ENCODE measurements at regions not wholly inside any gene's neighbourhood (a gene's known extent, or its start where the extent isn't known, plus 50 kb on each side); places are given as distances from the start of the nearest gene placed in this dataset.

DNA sequence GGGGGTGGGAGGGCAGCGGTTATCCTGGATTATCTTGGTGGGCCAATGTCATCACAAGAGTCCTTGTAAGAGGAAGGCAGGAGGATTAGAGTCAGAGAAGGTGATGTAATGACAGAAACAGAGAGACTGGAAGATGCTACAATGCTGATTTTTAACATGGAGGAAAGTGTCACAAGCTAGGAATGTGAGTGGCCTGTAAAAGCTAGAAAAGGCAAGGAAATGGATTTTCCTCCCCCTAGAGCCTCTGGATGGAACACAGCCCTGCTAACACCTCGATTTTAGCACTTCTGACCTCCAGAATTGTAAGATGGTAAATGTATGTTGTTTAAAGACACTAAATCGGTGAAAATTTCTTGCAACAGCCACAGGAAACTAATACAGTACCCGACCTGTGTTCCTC lies 109.3 kb downstream of the MN1 start:
- Histone ChIP-seq H3K79me2 (ENCODE audit: low read length) (no peaks in the 10 kb centered on the region), H3K9ac (ENCODE audit: low read length) (no peak overlapping the region), H3K4me2 (ENCODE audit: low read depth, low read length) (no peak overlapping the region), H4K20me1 (ENCODE audit: insufficient read depth, low read length) (no peaks in the 10 kb centered on the region), H3K9me3 (replicated peaks; ENCODE audit: insufficient read depth, low read length) (no peaks in the 10 kb centered on the region; the same call in 1 of the 2 replicates), H3K9me2 (replicated peaks; ENCODE audit: insufficient read depth, low read length) (no peaks in the 10 kb centered on the region), H2AFZ (ENCODE audit: low read length) (no peak overlapping the region), H3F3A (ENCODE audit: insufficient read depth, low read length) (no peaks in the 10 kb centered on the region), H3K4me3 (ENCODE audit: low read length) (no peak overlapping the region), H3K36me3 (replicated peaks; ENCODE audit: insufficient read depth, low read length) (no peaks in the 10 kb centered on the region), H3K27ac (ENCODE audit: low read length) (no peak overlapping the region), H3K4me1 (ENCODE audit: low read length) (no peaks in the 10 kb centered on the region), H3K27me3 (replicated peaks; ENCODE audit: insufficient read depth, low read length) (peaks cover 52% of the 10 kb centered on the region)
- TF ChIP-seq EZH2 (optimal IDR thresholded peaks at IDR 0.05; ENCODE audit: low read depth, low read length), result no peak
- no peak for TF ChIP-seq EZH2phosphoT487 (IDR thresholded peaks at IDR 0.05; ENCODE audit: low read length)
- no peak for TF ChIP-seq CTCF (IDR thresholded peaks at IDR 0.05; ENCODE audit: low read length)
- no peak for DNase-seq

DNA sequence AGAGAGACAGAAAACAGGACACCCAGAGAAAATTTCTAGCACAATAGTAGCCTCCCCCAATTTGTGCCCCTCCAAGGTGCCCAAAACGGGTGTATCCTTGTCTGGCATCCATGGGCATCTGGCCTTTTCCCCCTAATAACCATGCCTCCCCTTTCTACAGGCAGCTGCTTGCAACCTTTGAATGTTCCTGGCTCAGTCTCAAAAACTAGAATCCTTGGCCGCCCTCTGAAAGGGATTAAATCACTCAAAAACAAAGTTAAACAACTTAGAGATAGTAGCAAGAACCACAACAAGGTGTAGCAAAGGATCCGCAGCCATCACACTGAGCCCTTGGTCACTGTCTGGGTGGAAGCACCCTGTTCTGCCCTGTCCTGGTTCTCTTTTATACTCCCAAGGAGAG lies 105.6 kb downstream of the MN1 start:
- Histone ChIP-seq H3K4me3 (ENCODE audit: low read length) (no peak overlapping the region), H4K20me1 (ENCODE audit: insufficient read depth, low read length) (no peaks in the 10 kb centered on the region), H3K9me2 (replicated peaks; ENCODE audit: insufficient read depth, low read length) (no peaks in the 10 kb centered on the region), H3K9me3 (replicated peaks; ENCODE audit: insufficient read depth, low read length) (no peaks in the 10 kb centered on the region; the same call in 1 of the 2 replicates), H3K27me3 (replicated peaks; ENCODE audit: insufficient read depth, low read length) (peaks cover 76% of the 10 kb centered on the region), H3K79me2 (ENCODE audit: low read length) (no peaks in the 10 kb centered on the region), H3K27ac (ENCODE audit: low read length) (no peak overlapping the region), H2AFZ (ENCODE audit: low read length) (no peak overlapping the region), H3K4me1 (ENCODE audit: low read length) (no peaks in the 10 kb centered on the region), H3K9ac (ENCODE audit: low read length) (no peak overlapping the region), H3F3A (ENCODE audit: insufficient read depth, low read length) (no peaks in the 10 kb centered on the region), H3K4me2 (ENCODE audit: low read depth, low read length) (no peak overlapping the region), H3K36me3 (replicated peaks; ENCODE audit: insufficient read depth, low read length) (no peaks in the 10 kb centered on the region)
- TF ChIP-seq CTCF (IDR thresholded peaks at IDR 0.05; ENCODE audit: low read length) (no peak), EZH2phosphoT487 (IDR thresholded peaks at IDR 0.05; ENCODE audit: low read length) (no peak), EZH2 (optimal IDR thresholded peaks at IDR 0.05; ENCODE audit: low read depth, low read length) (no peak)
- no peak for DNase-seq

GRCh38 chr22:27697888-27698287 lies 103.7 kb downstream of the MN1 start:
- no peak overlapping the region for H3K9ac ChIP-seq (ENCODE audit: low read length)
- H3K9me3 ChIP-seq (replicated peaks; ENCODE audit: insufficient read depth, low read length), result no peaks in the 10 kb centered on the region; the same call in 1 of the 2 replicates
- no peak overlapping the region for H3K4me3 ChIP-seq (ENCODE audit: low read length)
- H3K36me3 ChIP-seq (replicated peaks; ENCODE audit: insufficient read depth, low read length), result no peaks in the 10 kb centered on the region
- H2AFZ ChIP-seq (ENCODE audit: low read length), result no peak overlapping the region
- no peak for TF ChIP-seq EZH2 (optimal IDR thresholded peaks at IDR 0.05; ENCODE audit: low read depth, low read length)
- peaks cover 78% of the 10 kb centered on the region for H3K27me3 ChIP-seq (replicated peaks; ENCODE audit: insufficient read depth, low read length)
- no peaks in the 10 kb centered on the region for H3K9me2 ChIP-seq (replicated peaks; ENCODE audit: insufficient read depth, low read length)
- no peak for DNase-seq
- no peak overlapping the region for H3K27ac ChIP-seq (ENCODE audit: low read length)
- no peaks in the 10 kb centered on the region for H4K20me1 ChIP-seq (ENCODE audit: insufficient read depth, low read length)
- H3K4me2 ChIP-seq (ENCODE audit: low read depth, low read length), result no peak overlapping the region
- no peaks in the 10 kb centered on the region for H3F3A ChIP-seq (ENCODE audit: insufficient read depth, low read length)
- H3K79me2 ChIP-seq (ENCODE audit: low read length), result no peaks in the 10 kb centered on the region
- H3K4me1 ChIP-seq (ENCODE audit: low read length), result no peaks in the 10 kb centered on the region

All from MM.1S (cell line).